GM19238 (cell line): ENCODE measurements at regions not wholly inside any gene's neighbourhood (a gene's known extent, or its start where the extent isn't known, plus 50 kb on each side); places are given as distances from the start of the nearest gene placed in this dataset.

Source experiments
- DNase-seq: peaks from one replicate; pipeline ENCODE4 v3.0.0; 2011; ENCODE audit warnings: low spot score; ENCODE audit not compliant: insufficient read length

- no peak for DNase-seq
These were observed 656.5 kb upstream of the RIOK2 start for GRCh38 chr5:97839341-97840086.

- no peak for DNase-seq
These were observed 657.6 kb upstream of the RIOK2 start for GRCh38 chr5:97840643-97841042.

DNA sequence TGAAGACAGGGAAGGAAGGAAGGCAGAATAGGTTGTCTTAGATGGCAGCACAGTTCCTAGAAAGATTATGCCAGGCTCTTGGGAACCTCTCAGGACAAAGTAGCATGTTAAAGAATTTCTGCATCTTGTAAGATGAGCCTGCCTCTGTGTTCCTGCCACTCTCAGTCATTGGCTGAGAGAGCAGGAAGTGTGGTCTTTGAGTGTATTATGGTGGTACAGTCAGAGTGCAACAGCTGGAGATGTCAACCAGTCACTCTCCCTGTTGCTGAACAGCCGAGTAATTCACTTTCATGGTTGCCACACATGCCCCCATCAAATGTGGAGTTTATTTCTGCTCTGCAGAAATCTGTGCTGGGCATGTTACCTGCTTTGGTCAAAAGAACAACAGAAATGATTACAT lies 659.6 kb upstream of the RIOK2 start:
- no peak for DNase-seq

DNA sequence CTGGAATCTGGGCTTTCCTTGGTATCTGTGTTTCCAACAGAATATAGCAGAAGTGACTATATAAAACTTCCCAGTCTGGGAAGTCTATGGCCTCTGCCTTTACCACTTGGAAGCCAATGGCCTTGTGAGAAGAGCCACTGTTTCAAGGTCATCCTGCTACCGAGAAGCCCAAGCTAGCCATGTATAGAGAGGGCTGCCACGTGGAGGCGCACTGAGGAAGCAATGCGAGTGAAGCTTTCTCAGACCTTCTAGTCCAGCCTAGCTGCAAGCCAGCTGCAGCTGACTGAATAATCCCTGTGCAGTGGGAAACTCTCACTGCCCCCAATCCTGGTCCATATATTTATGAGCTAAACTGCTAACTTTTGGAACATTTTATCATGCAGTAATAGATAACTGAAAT lies 661.8 kb upstream of the RIOK2 start:
- no peak for DNase-seq

DNA sequence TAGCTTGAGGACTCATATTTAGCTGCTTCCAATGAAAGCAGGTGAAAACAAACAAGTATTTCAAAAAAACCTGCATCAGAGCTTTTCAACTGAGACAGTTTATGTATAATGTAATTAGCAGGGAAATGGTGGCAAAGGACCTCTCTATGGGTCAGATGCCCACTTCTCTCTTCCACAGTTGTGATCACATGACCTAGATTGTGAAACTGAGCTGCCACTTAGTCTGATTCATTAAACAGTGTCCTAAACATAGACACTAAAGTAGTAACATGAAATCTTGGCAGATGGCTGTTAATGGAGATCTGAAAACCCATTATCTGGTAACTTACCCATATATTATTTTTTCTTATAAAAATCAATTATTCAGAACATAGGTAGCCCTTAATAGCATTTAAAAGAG lies 663.6 kb upstream of the RIOK2 start:
- DNase-seq = no peak

- DNase-seq = no peak
These were observed 665.0 kb upstream of the RIOK2 start for GRCh38 chr5:97847920-97848631.

- no peak for DNase-seq
These were observed 668.0 kb upstream of the RIOK2 start for GRCh38 chr5:97851036-97851435.

DNA sequence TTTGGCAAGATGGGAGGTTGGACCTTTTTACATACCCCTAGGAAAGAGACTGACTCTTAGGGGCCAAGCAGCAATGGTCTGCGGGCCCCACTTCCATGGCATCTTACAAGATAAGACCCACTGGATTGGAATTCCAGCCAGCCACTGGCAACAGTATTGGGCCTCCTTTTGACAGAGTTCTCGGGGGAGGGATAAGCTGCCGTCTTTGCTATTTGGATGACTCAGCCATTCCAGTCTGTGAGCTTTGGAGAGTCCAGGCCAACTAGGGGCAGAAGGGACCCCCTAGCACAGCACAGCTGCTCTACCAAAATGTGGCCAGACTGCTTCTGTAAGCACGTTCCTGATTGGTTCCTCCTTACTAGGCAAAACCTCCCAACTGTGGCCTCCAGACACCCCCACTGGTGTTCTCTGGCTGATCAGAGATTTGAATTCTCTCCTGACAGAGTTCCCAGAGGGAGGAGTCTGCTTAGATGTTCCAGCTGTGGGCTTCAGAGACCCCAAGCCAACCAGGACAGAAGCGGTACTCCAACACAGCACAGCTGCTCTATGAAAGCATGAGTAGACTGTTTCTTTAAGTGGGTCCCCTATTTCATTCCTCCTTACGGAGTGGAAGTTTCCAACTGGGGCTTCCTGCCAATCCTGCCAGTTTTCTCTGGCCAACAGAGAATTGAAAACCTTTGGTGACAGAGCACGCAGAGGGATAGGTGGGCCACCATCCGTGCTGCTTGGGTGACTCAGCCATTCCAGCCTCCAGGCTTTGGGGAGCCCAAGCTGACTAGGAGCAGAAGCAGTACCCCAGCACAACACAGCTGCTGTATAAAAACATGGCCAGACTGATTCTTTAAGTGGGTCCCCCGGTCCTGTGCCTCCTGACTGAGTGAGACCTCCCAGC lies 672.1 kb upstream of the RIOK2 start:
- no peak for DNase-seq

- no peak for DNase-seq
These were observed 691.4 kb upstream of the RIOK2 start for GRCh38 chr5:97874491-97874890.

- no peak for DNase-seq
These were observed 693.2 kb upstream of the RIOK2 start for GRCh38 chr5:97876272-97876671.

DNA sequence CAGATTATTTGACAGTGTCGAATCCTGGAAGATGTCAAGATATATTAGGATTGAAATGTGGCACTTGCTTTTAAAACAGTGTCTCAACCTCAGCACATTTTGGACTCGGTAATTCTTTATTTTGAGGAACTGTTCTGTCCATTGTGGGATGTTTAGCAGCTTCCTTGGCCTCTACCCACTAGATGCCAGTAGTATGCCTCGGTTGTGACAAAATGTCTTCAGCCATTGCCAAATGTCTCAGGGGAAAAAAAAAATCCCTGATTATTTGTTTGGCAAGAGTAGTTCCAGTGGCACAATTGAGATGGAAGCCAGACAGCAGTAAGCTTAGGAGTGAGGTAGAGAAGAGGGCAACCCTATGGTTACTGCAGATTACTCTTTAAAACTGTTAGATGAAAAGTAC lies 694.5 kb upstream of the RIOK2 start:
- DNase-seq = no peak

- peak; percentile 2 for DNase-seq
These were observed 705.4 kb upstream of the RIOK2 start for GRCh38 chr5:97888439-97888838.

- no peak for DNase-seq
These were observed 708.9 kb upstream of the RIOK2 start for GRCh38 chr5:97891971-97892370.

GRCh38 chr5:97903742-97904141 lies 720.7 kb upstream of the RIOK2 start:
- DNase-seq = no peak

DNA sequence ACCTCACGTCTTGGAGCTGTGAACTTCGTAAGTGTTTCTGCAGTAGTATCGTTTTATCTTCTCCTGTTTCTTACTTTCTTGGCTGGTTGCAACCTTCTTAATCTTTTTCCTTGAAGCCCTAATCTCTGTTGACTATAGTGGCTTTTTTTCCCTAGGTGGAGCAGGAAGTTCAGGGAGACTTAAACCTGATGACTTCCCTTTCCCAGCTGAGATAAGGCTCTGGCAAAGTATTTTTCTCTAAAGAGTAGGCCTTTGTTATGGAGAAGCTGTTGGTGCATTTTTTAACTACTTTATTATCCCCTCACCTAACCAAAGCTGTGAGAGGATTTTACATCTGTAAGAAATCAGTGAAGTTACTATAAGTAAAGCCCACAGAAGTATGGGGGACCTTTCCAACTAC lies 723.1 kb upstream of the RIOK2 start:
- DNase-seq = no peak

GRCh38 chr5:97907646-97908400 lies 724.8 kb upstream of the RIOK2 start:
- no peak for DNase-seq

GRCh38 chr5:97909541-97909940 lies 726.5 kb upstream of the RIOK2 start:
- no peak for DNase-seq

GRCh38 chr5:97914483-97914882 lies 731.4 kb upstream of the RIOK2 start:
- DNase-seq = no peak

GRCh38 chr5:97915106-97915505 lies 732.1 kb upstream of the RIOK2 start:
- DNase-seq = no peak

- no peak for DNase-seq
These were observed 735.0 kb upstream of the RIOK2 start for GRCh38 chr5:97918057-97918456.

DNA sequence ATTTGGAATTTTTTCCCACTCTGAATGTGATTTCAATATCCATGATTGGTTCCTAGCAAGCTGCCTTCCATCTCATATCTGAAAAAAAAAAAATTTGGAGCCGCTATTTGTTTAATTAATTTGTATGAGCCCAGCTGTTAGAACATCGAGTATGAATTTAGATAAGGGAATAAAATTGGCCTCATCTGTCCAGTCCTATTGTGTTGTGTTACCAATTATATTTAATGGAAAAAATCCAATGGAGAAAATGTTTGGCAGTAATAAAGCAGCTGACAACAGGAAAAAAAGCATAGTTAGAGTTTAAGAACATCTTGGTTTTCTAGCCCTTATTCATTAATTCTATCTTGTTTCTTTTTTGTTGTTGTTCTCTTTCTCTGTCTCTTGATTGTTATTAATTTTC lies 735.6 kb upstream of the RIOK2 start:
- DNase-seq = no peak
